SU-DHL-6 (cell line): ENCODE measurements at regions not wholly inside any gene's neighbourhood (a gene's known extent, or its start where the extent isn't known, plus 50 kb on each side); places are given as distances from the start of the nearest gene placed in this dataset.

Source experiments
- H2AFZ ChIP-seq: fragments of 200-600 bp; sonication (generic); 2 replicates; pipeline ENCODE4 v1.6.1; 2014; ENCODE audit warnings: low read depth, mild to moderate bottlenecking, moderate library complexity, mixed read lengths, antibody characterized with exemption, low read length; ENCODE audit not compliant: severe bottlenecking
- H3F3A ChIP-seq: fragments of 200-600 bp; shearing (Covaris generic); 2 replicates; pipeline ENCODE4 v1.6.0; 2016; ENCODE audit warnings: antibody characterized with exemption, mild to moderate bottlenecking; ENCODE audit not compliant: insufficient read depth
- H3K27ac ChIP-seq: fragments of 200-600 bp; sonication (generic); 2 replicates; pipeline ENCODE4 v1.5.1; 2016; ENCODE audit warnings: low read depth, mild to moderate bottlenecking, low read length, moderate library complexity, mixed read lengths
- H3K27me3 ChIP-seq: fragments of 200-600 bp; sonication (generic), shearing (Covaris generic); 2 replicates; pipeline ENCODE4 v1.6.0; 2014; ENCODE audit warnings: mild to moderate bottlenecking, low read length
- H3K36me3 ChIP-seq: fragments of 200-600 bp; sonication (generic); 2 replicates; pipeline ENCODE4 v1.6.1; 2014; ENCODE audit warnings: mild to moderate bottlenecking, low read length, mixed read lengths
- H3K4me2 ChIP-seq: fragments of 300-600, 200-600 bp; shearing (Covaris generic), sonication (generic); 2 replicates; pipeline ENCODE4 v1.6.0; 2014; ENCODE audit warnings: low read length, low read depth, mild to moderate bottlenecking; ENCODE audit not compliant: poor library complexity, severe bottlenecking
- H3K4me3 ChIP-seq: fragments of 200-600 bp; sonication (generic); 2 replicates; pipeline ENCODE4 v1.5.1; 2014; ENCODE audit warnings: antibody characterized with exemption, low read length, mild to moderate bottlenecking, mixed read lengths; ENCODE audit not compliant: insufficient read depth, poor library complexity, severe bottlenecking
- H3K79me2 ChIP-seq: fragments of 200-600 bp; sonication (generic); 2 replicates; pipeline ENCODE4 v1.6.1; 2014; ENCODE audit warnings: mild to moderate bottlenecking, low read length, moderate library complexity; ENCODE audit not compliant: insufficient read depth
- H3K9ac ChIP-seq: fragments of 200-600 bp; sonication (generic); 2 replicates; pipeline ENCODE4 v1.7.0; 2014; ENCODE audit warnings: mild to moderate bottlenecking, low read length
- H3K9me2 ChIP-seq: fragments of 200-600 bp; sonication (generic); replicated peaks from 2 replicates; pipeline ENCODE4 v1.6.1; 2014; ENCODE audit warnings: low read length; ENCODE audit not compliant: insufficient read depth
- H3K9me3 ChIP-seq: fragments of 200-600 bp; sonication (generic); 2 replicates; pipeline ENCODE4 v1.6.1; 2014; ENCODE audit warnings: low read length, mixed read lengths; ENCODE audit not compliant: insufficient read depth
- H4K20me1 ChIP-seq: fragments of 200-600 bp; sonication (generic); 2 replicates; pipeline ENCODE4 v1.6.1; 2014; ENCODE audit warnings: low read depth, mild to moderate bottlenecking, antibody characterized with exemption, low read length, moderate library complexity, mixed read lengths
- EZH2phosphoT487 ChIP-seq: fragments of 200-600 bp; sonication (generic), shearing (Covaris generic); conservative IDR thresholded peaks from 2 replicates; pipeline ENCODE4 v1.6.1; 2018; ENCODE audit warnings: mild to moderate bottlenecking, antibody characterized with exemption, low read length, moderate library complexity, mixed read lengths
- TF ChIP-seq, protein P1 (sequence below): fragments of 200-600 bp; sonication (generic); IDR thresholded peaks from one replicate; pipeline ENCODE4 v1.5.1; 2017; ENCODE audit warnings: antibody characterized with exemption, mild to moderate bottlenecking, low read length, moderate library complexity; ENCODE audit not compliant: insufficient read depth, poor library complexity, severe bottlenecking

- TF ChIP-seq, protein P1, sequence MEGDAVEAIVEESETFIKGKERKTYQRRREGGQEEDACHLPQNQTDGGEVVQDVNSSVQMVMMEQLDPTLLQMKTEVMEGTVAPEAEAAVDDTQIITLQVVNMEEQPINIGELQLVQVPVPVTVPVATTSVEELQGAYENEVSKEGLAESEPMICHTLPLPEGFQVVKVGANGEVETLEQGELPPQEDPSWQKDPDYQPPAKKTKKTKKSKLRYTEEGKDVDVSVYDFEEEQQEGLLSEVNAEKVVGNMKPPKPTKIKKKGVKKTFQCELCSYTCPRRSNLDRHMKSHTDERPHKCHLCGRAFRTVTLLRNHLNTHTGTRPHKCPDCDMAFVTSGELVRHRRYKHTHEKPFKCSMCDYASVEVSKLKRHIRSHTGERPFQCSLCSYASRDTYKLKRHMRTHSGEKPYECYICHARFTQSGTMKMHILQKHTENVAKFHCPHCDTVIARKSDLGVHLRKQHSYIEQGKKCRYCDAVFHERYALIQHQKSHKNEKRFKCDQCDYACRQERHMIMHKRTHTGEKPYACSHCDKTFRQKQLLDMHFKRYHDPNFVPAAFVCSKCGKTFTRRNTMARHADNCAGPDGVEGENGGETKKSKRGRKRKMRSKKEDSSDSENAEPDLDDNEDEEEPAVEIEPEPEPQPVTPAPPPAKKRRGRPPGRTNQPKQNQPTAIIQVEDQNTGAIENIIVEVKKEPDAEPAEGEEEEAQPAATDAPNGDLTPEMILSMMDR, result no peak
- TF ChIP-seq EZH2phosphoT487, result no peak
- no peak overlapping the region for H3K4me2 ChIP-seq
Measured at GRCh38 chr15:93823971-93824913, 407.1 kb upstream of the MCTP2 start.

DNA sequence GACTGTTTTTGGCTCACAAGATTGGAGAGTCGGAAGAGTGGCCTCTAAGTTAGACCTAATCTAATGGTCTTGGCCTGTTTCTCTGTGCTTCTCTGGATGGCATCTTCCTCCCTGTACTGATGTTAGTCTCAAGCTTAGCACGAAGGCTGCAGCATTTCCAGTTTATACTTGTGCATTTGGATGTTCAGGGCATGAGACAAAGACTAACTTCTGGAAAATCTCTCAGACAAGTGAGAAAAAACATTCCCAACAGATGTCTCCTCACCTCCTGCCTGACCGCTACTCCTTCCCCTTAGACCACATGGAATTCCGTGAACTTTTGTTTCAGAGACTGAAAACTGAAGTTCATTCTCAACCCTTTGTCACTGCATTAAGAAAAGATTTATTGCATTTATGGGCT is 410.8 kb upstream of the MCTP2 start:
- no peak overlapping the region for H2AFZ ChIP-seq
- no peak overlapping the region for H3K27ac ChIP-seq
- H4K20me1 ChIP-seq, result no peaks in the 10 kb centered on the region
- TF ChIP-seq, protein P1, result no peak
- no peak for TF ChIP-seq EZH2phosphoT487
- H3F3A ChIP-seq, result no peaks in the 10 kb centered on the region
- H3K36me3 ChIP-seq, result no peaks in the 10 kb centered on the region
- no peak overlapping the region for H3K4me2 ChIP-seq
- no peaks in the 10 kb centered on the region for H3K79me2 ChIP-seq
- no peaks in the 10 kb centered on the region for H3K9me2 ChIP-seq
- H3K9me3 ChIP-seq, result no peaks in the 10 kb centered on the region
- no peaks in the 10 kb centered on the region for H3K27me3 ChIP-seq
- H3K9ac ChIP-seq, result no peak overlapping the region
- no peak overlapping the region for H3K4me3 ChIP-seq

More at GRCh38 chr15:93823971-93824913, 407.1 kb upstream of the MCTP2 start:
- Histone ChIP-seq H3K79me2 (no peaks in the 10 kb centered on the region), H3F3A (no peaks in the 10 kb centered on the region), H3K9me3 (no peaks in the 10 kb centered on the region), H3K4me3 (no peak overlapping the region), H2AFZ (no peak overlapping the region), H3K9ac (no peak overlapping the region), H3K27me3 (no peaks in the 10 kb centered on the region), H3K9me2 (no peaks in the 10 kb centered on the region), H4K20me1 (no peaks in the 10 kb centered on the region), H3K36me3 (no peaks in the 10 kb centered on the region), H3K27ac (no peak overlapping the region)

DNA sequence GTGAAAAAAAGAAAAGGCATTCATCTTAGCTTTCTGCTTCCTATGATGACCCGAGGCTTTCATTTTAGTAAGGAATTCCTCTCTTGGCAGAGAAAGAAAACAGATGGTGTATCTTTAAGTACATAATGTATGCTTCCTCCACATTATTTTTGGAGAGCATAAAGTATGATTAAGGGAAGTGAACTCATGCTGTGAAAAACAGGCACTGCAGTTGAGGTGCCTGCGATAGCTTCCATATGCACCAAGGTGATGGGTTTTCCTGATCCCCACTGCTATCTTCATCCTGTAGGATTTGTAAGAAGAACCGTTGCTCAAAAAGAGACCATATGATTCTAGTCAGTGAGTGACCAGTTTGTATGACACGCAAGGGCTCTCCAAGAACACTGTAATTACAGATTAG is 411.5 kb upstream of the MCTP2 start:
- H3K9me3 ChIP-seq, result no peaks in the 10 kb centered on the region
- H2AFZ ChIP-seq, result no peak overlapping the region
- no peaks in the 10 kb centered on the region for H3K9me2 ChIP-seq
- H3F3A ChIP-seq, result no peaks in the 10 kb centered on the region
- no peaks in the 10 kb centered on the region for H3K36me3 ChIP-seq
- no peak overlapping the region for H3K27ac ChIP-seq
- no peaks in the 10 kb centered on the region for H4K20me1 ChIP-seq
- H3K9ac ChIP-seq, result no peak overlapping the region
- H3K27me3 ChIP-seq, result no peaks in the 10 kb centered on the region
- H3K79me2 ChIP-seq, result no peaks in the 10 kb centered on the region
- H3K4me2 ChIP-seq, result no peak overlapping the region
- H3K4me3 ChIP-seq, result no peak overlapping the region
- TF ChIP-seq EZH2phosphoT487, result no peak
- TF ChIP-seq, protein P1, result no peak
